ENCODE measurements at regions not wholly inside any gene's neighbourhood (a gene's known extent, or its start where the extent isn't known, plus 50 kb on each side); places are given as distances from the start of the nearest gene placed in this dataset.

GRCh38 chr15:87227846-87228245 lies 1028.7 kb downstream of the NTRK3 start:
- TF ChIP-seq CTCF (IDR thresholded peaks at IDR 0.05; ENCODE audit: low read depth, low read length) = no peak
- H3K9ac ChIP-seq (ENCODE audit: low read length) = no peak overlapping the region
- H3K27ac ChIP-seq (ENCODE audit: low read length) = no peak overlapping the region
- no peak overlapping the region for H3K4me3 ChIP-seq (ENCODE audit: low read length)
- no peaks in the 10 kb centered on the region for H3K27me3 ChIP-seq (ENCODE audit: low read depth, low read length)
- no peaks in the 10 kb centered on the region for H3K9me3 ChIP-seq (ENCODE audit: insufficient read depth, low read length)
- H2AFZ ChIP-seq (ENCODE audit: low read depth, low read length) = no peak overlapping the region
- no peaks in the 10 kb centered on the region for H4K20me1 ChIP-seq (ENCODE audit: insufficient read depth, low read length)
- H3K4me2 ChIP-seq (ENCODE audit: low read length) = no peak overlapping the region
- H3K36me3 ChIP-seq (replicated peaks; ENCODE audit: low read depth, low read length) = no peaks in the 10 kb centered on the region
- H3K4me1 ChIP-seq (ENCODE audit: low read length) = no peaks in the 10 kb centered on the region
- no peaks in the 10 kb centered on the region for H3K79me2 ChIP-seq (ENCODE audit: low read length)

GRCh38 chr15:87225436-87225835 lies 1031.1 kb downstream of the NTRK3 start:
- Histone ChIP-seq H3K36me3 (replicated peaks; ENCODE audit: low read depth, low read length) (no peaks in the 10 kb centered on the region), H3K4me3 (ENCODE audit: low read length) (no peak overlapping the region), H2AFZ (ENCODE audit: low read depth, low read length) (no peak overlapping the region), H4K20me1 (ENCODE audit: insufficient read depth, low read length) (no peaks in the 10 kb centered on the region), H3K27ac (ENCODE audit: low read length) (no peak overlapping the region), H3K4me1 (ENCODE audit: low read length) (no peaks in the 10 kb centered on the region), H3K9ac (ENCODE audit: low read length) (no peak overlapping the region), H3K27me3 (ENCODE audit: low read depth, low read length) (no peaks in the 10 kb centered on the region), H3K4me2 (ENCODE audit: low read length) (no peak overlapping the region), H3K79me2 (ENCODE audit: low read length) (no peaks in the 10 kb centered on the region), H3K9me3 (ENCODE audit: insufficient read depth, low read length) (no peaks in the 10 kb centered on the region)
- TF ChIP-seq CTCF (IDR thresholded peaks at IDR 0.05; ENCODE audit: low read depth, low read length) (no peak), EZH2phosphoT487 (IDR thresholded peaks at IDR 0.05; ENCODE audit: low read depth) (no peak)

GRCh38 chr15:87224404-87224803 lies 1032.1 kb downstream of the NTRK3 start:
- Histone ChIP-seq H3K9ac (ENCODE audit: low read length) (no peak overlapping the region), H3K36me3 (replicated peaks; ENCODE audit: low read depth, low read length) (no peaks in the 10 kb centered on the region), H3K79me2 (ENCODE audit: low read length) (no peaks in the 10 kb centered on the region), H4K20me1 (ENCODE audit: insufficient read depth, low read length) (no peaks in the 10 kb centered on the region), H2AFZ (ENCODE audit: low read depth, low read length) (no peak overlapping the region), H3K27ac (ENCODE audit: low read length) (no peak overlapping the region), H3K4me1 (ENCODE audit: low read length) (no peaks in the 10 kb centered on the region), H3K4me3 (ENCODE audit: low read length) (no peak overlapping the region), H3K27me3 (ENCODE audit: low read depth, low read length) (no peaks in the 10 kb centered on the region), H3K4me2 (ENCODE audit: low read length) (no peak overlapping the region), H3K9me3 (ENCODE audit: insufficient read depth, low read length) (no peaks in the 10 kb centered on the region)
- TF ChIP-seq EZH2phosphoT487 (IDR thresholded peaks at IDR 0.05; ENCODE audit: low read depth) = no peak
- no peak for TF ChIP-seq CTCF (IDR thresholded peaks at IDR 0.05; ENCODE audit: low read depth, low read length)

- no peaks in the 10 kb centered on the region for H3K9me3 ChIP-seq (ENCODE audit: insufficient read depth, low read length)
- H2AFZ ChIP-seq (ENCODE audit: low read depth, low read length) = no peak overlapping the region
- no peaks in the 10 kb centered on the region for H3K79me2 ChIP-seq (ENCODE audit: low read length)
- no peak overlapping the region for H3K9ac ChIP-seq (ENCODE audit: low read length)
- no peak overlapping the region for H3K4me3 ChIP-seq (ENCODE audit: low read length)
- no peaks in the 10 kb centered on the region for H3K4me1 ChIP-seq (ENCODE audit: low read length)
- no peak overlapping the region for H3K27ac ChIP-seq (ENCODE audit: low read length)
- no peak for TF ChIP-seq EZH2phosphoT487 (IDR thresholded peaks at IDR 0.05; ENCODE audit: low read depth)
- no peak for TF ChIP-seq CTCF (IDR thresholded peaks at IDR 0.05; ENCODE audit: low read depth, low read length)
- no peaks in the 10 kb centered on the region for H3K27me3 ChIP-seq (ENCODE audit: low read depth, low read length)
- no peak overlapping the region for H3K4me2 ChIP-seq (ENCODE audit: low read length)
- H3K36me3 ChIP-seq (replicated peaks; ENCODE audit: low read depth, low read length) = no peaks in the 10 kb centered on the region
- H4K20me1 ChIP-seq (ENCODE audit: insufficient read depth, low read length) = no peaks in the 10 kb centered on the region
These were observed 1036.6 kb downstream of the NTRK3 start for GRCh38 chr15:87219650-87220615.
